NCI-H524 (cell line): ENCODE measurements at regions not wholly inside any gene's neighbourhood (a gene's known extent, or its start where the extent isn't known, plus 50 kb on each side); places are given as distances from the start of the nearest gene placed in this dataset.

Experiments used
- DNase-seq, 2 experiments: peaks; one replicate each; lab custom pipeline; 2025; lab: John Stamatoyannopoulos, UW

DNA sequence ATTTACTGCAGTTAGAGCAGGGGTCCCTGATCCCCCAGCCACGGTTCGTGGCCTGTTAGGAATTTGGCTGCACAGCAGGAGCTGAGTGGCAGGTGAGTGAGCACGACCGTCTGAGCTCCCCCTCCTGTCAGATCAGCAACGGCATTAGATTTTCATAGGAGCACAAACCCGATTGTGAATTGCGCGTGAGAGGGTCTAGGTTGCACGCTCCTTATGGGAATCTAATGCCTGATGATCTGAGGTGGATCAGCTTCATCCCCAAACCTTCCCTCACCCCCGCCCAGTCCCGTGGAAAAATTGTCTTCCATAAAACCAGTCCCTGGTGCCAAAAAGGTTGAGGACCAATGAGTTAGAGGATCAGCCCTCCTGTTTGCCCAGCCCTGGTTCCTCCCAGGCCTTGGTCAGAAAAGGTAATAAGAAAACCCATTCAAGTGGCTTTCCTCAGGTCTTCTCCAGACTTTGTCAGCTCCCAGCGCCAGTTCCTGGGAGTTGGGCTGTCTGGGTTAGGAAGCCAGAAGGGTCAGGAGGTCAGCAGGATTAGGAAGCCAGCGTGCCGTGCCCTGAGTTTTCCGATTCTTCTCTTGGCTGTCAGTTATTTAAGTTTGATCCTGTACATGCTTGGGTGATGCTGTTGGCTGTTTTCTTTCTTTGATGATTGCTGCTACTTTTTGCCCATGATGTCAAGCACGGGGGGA lies 139.9 kb upstream of the PMEPA1 start:
- no peak for DNase-seq

DNA sequence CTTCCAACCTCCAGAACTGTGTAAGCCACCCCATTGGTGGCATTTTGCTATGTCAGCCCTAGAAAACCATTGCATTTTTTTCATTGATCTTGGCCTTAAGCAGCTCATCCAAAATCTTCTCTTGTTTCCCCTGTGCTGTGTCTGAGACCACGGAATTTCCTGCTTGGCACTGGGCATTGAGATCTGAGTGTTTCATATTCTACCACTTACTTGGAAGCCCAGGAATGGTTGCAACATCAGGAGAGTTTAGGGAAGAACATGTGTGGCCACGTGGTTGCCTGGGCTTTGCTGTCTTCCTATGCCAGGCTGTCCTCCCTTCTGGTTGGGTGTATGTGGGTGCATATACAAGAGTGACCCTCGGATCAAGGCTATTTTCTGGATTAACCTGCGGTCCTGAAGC lies 139.3 kb upstream of the PMEPA1 start:
- no peak for DNase-seq

DNA sequence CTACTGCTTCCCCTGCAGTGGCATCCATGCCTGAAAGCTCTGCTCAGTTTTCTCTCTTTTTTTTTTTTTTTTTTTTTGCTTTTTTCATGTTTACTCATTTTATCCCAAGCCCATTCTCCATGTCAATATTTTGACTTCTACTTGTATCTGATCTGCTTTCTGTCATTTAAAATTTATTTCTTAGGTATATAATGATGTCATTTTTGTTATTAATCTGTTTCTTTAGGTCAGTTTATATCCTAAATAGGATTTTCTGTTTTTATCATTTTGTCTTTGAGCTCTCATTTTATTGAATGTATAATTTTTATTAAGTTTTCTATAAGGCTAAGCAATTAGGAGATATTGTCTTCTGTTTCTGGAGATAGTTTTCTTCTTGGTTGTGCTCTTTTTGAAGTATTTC lies 138.5 kb upstream of the PMEPA1 start:
- no peak for DNase-seq

DNA sequence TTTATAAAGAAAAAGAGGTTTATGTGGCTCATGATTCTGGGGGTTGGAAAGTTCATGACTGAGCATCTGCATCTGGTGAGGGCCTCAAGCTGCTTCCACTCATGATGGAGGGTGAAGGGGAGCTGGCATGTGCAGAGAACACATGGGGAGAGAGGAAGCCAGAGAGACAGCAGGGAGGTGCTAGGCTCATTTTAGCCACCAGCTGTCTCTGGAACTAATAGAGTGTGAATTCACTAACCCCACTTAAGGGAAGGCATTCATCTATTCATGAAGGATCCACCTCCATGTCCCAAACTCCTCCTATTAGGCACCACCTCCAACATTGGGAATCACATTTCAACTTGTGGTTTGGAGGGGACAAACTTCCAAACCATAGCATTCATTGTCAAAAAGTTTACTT lies 137.3 kb upstream of the PMEPA1 start:
- peak in 1 of 2 experiments; percentile 36 for DNase-seq

DNA sequence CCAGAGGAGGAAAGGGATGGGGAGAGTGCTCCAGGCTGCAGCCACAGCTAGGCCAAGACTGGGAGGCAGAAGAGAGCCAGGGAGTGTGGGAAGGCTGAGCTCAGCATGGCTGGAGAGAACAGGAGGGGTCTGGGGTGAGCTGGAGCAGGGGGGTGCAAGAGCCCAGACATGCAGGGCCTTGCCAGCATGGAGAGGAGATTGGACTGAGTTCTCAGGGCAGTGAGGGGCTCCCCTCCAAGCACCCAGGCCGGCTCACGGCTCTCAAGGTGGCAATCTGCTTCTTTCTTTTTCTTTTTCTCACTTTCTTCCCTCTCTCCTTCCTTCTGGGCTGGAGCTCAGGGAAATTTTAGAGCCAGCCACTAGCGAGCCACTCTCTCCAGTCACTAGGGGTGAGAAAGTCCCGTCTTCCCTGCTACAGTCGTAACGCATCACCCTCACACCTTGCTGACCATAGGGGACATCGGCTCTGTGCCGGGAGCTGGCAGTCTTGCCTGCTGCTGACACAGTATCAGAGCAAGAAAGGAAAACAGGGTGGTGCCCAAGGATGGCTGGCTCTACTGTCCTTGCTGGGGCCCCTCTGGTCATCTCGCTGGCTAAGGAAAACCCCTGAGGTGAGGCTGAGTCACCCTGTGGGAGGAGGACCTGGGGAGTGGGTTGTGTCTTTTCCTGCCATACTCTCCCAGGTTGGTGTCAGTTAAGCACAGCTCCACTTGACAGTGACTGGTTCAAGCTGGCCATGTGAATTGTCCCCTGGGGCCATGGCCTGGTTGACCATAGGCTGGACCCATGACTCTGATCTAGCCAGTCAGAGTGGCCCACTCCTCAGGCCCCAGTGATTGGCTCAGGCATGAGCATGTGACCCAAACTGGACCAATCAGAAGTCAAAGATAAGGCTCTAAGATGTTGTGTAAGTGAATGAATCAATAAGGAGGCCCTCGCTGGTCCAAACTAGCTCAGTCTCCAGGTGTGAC lies 135.1 kb upstream of the PMEPA1 start:
- DNase-seq = no peak

DNA sequence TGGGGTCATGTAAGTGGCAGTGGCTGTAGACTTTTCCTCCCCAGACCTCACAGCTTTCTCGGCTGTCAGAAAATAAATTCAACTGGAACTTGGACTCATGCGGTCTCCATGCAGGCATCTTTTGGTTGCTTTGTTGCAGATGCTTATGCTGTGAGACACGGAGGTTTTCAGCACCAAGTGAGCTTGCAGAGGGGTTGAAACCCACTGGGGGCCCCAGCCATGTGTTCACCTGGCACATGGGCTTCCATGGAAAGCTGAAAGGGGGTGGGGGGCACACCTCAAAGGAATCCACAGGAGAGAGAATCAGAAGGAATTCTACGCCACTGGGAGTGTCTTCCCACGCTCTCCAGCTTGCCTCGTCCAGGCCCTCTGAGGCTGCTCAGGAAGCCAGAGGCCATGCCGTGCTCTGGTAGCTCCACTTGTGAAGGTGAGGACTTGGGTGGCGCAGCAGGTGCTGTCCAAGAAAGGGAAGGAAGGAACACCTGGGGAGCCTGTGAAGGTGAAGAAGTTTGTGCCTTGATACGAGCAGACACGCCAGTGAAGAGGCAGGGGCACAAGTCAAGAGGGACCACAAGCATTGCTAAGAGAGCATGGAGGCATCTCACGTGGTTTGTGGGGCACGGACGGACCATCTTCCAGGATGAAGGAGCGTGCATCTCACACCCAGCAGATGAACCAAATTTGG lies 134.3 kb upstream of the PMEPA1 start:
- DNase-seq = no peak

DNA sequence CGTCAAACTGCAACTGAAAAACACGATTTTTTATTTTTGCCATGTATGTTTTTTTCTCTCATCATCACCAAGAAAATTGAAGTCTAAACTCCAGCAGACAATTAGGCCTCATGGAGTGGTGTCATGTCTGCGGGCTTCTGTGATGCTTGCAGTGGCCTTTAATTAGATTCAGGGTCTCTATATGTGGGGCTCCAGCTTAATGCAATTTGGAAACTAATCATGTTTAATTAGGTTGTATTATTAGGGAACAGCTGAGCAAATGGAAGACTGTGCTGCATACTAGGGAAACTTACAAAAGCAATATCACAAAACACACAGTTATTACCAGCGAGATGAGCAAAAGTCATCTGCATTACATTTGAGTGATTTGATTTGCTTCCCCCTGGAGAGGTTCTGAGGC lies 132.9 kb upstream of the PMEPA1 start:
- no peak for DNase-seq

DNA sequence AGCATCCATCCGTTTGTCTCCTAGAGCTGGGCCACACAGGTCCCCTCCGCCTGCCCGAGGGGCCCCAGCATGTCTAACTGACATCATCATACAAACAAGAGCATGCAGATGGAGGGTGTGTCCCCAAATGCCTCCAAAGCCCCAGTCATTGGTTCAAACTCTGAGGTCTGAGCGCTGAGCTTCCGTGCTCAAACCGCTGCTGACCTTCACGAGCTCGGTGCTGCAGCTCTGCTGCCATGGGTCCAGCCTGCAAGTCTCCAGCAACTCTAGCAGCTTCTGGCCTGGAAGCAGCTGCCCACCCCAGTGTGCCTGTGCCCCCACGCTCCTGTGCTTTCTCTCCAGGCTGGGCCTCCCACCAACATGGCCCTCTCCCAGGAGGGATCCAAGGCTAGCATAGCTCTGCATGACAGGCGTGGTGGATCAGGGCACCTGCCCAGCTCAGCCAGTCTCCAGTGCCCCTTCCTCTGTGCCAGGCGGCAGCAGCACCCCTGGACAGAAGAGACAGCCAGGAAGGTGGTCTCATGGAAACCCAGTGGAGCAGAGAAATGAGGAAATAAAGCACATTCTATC lies 131.6 kb upstream of the PMEPA1 start:
- no peak for DNase-seq

DNA sequence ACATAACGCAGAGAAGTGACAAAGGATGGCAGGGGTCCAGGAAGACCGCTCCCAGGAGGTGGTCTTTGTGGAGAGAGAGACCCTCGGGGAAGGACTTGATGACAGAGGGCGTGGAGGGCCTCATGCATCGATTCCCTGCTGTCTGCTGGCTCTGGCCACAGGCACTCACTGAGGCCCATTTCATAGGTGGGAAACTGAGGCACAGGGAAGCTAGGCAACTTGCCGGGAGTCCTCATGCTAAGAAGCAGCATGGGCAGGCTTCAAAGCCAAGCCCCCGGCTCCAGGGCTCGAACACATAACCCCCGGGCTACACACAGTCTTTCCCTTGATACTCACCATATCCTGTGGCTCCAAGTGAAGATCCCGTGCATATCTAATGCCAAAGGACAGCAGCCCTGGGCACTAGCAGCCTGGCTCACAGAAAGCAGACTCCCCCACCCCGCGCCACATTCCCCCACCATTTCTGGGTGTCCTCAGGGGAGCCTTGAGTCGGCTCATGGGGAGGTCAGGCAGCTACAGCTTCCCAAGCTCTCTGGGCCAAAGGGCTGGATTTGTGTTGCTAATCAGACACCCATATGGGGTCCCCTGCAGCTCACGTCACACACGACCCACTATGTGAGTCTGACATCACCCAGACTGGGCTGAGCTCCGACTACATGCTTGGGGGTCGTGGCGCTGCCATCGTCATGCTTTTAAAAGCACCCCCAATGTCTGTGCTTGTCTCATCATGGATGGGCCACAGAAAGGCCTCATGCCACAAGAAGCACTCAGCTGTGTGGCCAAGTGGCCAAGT lies 130.9 kb upstream of the PMEPA1 start:
- no peak for DNase-seq

DNA sequence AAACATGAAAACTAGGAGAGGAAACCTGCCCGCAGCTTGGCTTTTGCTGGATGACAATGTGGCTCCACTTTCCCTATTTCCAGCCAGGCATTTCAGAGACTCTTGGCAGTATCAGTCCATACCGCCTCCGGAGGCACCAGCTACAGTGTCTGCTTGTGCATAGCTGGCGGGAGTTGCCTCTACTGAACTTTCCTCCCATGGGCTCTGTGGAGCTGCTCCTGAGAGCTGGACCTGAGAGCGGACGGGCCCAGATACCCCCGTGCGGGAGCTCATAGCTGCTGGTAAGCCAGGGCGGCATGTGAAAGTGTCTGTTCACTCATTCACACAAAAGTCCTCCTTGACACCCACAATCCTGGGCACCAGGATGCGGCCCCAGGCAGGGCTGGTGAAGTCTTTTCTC lies 130.3 kb upstream of the PMEPA1 start:
- DNase-seq = no peak

DNA sequence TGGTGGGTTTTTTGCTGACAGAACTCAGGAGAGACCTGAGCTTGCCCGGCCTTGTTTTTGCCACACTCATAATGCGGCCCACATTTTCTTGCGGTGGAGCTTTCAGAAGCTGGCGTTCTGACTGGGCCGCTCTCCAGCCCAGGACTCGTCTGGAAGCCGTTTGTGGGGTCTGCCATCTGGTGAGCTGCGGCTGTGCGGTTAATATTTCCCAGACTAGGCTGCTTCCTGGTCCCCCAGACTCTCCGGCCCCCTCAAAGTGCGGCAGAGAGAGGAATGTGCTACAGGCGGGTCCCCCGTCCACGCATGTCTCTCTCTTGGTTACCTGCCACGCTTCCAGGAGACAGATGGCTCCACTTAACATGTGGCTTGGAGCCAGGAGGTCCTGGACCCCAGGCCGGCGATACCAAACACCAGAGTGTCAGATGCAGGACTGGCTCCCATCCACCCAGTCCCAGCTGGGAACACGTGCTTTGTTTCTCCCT lies 128.9 kb upstream of the PMEPA1 start:
- peak; percentile 74 to 87 for DNase-seq

DNA sequence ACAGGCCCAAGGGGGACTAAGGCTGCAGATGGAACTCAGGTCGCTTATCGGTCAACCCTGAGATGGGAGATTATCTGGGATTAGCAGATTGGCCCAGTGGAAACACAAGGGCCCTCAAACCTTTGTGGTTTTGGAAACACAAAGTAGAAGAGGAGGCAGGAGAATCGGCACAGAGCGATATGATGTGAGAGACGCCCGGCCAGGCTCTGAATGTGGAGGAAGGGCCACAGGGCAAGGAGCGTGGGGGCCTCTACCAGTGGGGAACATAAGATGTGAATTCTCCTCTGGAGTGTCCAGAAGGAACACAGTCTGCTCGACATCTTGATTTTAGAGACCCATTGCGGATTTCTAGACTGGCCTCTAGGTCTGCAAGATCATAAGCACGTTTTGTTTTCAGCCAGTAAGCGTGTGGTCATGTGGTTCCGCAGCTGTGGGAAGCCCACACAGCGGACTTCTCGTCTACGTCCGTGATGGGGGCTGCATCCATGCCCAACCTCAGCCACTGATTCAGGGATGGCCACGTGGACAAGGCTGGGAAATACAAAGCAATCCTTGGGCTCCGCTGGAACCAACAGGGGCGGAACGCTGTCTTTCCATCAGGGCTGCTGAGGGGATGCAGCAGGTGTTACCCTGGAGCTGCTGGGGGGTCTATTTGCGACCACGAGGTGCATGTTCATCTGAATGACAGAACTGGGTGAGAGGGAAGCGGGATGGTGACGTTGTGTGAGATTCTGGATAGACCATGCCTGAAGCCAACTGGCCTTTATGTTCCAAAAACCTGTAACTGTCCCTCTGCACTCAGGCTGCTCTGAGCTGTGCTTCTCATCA lies 127.6 kb upstream of the PMEPA1 start:
- peak; percentile 77 to 79 for DNase-seq

DNA sequence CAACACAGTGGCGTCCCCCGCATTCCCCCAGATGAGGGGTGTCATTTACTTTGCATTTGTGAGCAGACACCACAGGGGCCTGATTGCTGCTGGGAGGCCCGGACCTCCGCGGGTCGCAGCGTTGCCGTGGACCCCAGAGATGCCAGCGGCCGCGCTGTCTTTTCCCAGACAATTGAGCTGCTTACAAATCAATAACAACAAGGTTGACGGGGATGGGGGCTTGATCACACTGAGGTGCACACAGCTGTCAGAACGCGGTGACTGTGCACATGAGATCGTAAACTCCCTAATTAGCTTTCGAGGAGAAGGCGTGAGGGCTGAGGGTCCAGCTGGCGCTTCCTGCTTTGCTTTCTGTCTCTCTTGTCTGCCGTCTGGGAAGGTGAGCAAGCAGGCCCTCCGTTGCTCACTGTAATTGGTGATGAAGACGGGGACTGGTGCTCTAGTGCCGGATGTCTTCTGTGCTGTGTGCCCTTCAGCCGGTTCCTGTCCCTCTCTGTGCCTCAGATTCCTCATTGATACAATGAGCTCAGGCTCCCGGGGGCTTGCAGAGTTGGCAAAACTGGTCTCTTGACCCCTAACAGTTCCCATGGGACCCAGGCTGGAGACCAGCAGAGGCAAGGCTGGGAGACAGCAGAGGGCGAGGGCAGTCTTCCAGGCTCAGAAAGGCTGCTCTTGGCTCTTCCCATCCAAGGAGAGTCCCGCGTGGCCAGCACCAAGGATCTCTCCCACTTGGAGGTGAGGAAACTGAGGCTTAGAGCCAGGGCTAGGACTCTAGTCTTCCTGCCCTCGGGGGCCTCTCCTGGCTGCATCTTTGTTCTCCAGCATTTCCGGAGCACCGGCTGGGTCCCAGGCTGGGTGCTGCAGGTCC lies 126.0 kb upstream of the PMEPA1 start:
- peak; percentile 91 to 93 for DNase-seq

DNA sequence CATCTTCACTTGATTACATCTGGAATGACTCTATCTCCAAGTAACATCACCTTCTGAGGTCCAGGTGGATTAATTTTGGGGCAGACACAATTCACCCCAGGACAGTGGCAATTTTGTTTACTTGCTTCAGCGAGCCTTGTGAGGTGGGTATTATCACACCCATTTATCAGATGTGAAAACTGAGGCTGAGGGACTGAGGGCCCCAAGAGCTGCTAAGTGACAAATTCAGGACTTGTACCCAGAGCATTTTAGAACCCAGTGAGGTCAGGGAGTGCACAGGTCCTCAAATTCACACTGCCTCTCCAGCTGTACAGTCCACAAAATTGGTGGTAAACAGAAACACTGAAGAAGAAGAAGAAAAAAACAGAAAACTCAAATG lies 125.2 kb upstream of the PMEPA1 start:
- DNase-seq = no peak

DNA sequence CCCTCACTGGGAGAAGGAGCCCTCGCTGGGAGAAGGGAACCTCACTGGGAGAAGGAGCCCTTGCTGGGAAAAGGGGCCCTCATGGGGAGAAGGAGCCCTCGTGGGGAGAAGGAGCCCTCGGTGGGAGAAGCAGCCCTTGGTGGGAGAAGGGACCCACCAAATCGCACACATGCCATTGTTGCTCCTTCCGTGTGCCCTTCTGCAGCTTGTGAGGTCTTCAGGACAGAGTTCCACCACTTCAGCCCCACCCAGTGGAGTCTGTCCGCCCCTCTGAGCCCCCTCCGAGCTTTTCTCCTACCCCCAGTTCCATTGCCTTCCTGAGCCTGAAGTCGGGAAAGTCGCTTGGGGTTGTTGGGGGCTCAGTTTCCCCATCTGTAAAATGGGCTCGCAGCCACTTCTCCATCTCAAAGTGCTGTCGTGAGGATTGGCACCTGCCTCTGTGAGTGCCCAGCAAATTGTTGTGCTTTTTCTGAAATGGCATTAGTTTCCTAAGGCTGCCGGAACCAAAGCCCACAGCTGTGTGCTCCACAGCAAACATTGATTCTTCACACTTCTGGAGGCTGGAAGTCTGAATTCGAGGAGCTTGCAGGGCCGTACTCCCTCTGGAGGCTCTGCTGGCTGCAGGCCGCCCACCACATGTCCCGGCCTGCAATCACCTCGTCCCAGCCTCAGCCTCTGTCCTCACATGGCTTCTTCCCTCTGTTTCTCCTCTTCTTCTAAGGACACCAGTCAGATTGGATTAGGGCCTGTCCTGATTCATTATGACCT lies 124.7 kb upstream of the PMEPA1 start:
- no peak for DNase-seq

DNA sequence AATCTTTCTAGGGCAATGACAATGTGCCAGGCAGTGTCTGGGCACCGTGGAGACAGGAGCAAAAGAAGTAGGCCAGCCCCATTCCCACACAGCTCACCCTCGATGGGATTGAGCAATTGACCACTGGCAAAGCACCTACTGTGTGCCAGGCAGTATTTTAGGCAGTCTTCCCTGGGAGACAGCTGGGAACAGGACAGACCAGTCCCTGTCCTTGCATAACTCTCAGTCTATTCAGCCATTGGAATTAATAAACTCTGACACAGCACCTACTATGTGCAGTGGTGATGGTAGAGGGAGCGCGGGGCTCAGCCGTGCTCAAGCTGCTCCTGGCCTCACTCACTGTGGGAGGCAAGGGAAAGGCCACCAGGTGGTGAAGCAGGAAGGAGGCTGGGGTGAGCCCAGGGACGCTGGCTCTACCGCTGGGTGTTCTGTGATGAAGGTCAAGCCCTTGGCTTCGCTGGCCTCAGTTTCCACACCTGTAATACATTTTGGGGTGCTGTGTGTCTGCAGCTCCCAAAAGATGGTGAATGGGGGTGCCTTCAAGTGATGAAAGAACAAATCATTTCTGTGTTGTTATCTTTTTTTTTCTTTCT lies 122.3 kb upstream of the PMEPA1 start:
- DNase-seq = no peak

DNA sequence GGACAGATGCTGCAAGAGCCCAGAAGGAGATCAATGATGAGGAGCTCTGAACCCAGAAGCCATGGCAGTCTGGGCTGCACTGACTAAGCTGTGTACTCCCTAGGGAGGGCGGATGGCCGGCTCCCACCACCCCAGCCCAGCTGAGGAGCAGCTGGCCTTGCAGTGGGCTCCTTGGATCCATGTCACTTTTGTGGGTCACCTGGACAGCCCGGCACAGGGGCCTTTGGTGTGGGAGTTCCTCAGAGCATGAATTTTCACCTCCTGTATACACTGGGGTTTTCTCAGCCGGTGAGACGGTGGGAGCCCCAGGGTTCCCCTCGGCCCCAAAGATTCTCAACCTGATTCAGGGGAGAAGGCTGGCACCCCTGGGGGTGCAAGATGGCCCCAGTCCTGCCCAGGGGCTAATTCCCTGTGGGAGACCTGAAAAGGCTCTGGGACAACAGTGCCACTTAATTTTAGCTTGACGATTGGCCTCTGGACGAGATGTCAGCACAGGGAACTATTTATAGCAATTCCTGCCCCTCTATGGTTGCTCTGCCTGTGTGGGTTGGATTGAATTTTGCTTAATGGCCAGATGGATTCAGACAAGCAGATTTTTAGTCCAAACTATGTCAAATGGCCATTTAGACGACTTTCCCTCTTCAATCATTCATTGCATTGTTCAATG lies 121.6 kb upstream of the PMEPA1 start:
- DNase-seq = no peak

DNA sequence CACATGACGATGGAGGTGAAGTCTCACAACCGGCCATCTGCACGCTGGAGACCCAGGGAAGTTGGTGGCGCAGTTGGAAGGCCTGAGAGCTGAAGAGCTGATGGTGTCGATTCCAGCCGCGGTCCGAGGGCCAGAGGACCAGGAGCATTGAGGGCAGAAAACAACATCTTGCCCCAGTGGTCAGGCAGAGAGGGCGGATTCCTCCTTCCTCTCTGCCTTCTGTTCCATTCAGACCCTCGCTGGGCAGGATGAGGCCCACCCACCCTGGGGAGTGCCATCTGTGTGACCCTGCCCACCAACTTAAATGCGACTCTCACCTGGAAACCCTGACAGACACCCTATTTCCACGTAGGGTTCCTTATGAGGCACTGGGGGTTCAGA lies 120.7 kb upstream of the PMEPA1 start:
- DNase-seq = no peak
